SK-N-SH (cell line): ENCODE measurements at regions not wholly inside any gene's neighbourhood (a gene's known extent, or its start where the extent isn't known, plus 50 kb on each side); places are given as distances from the start of the nearest gene placed in this dataset.
"Not testable (repeated sequence)": the region's sequence is repeated elsewhere in the genome, so short reads cannot be mapped to it uniquely, and the experiment has no call there.

Source experiments
- CTCF ChIA-PET: fragments of 300-600, 350-600 bp; formaldehyde crosslinking; extraction: SDS; loops from one replicate; lab custom pipeline; 2021; lab: Yijun Ruan, JAX
- POLR2A ChIA-PET: fragments of 350-600 bp; sonication (Branson Sonifier 250); formaldehyde crosslinking; extraction: SDS; loops from one replicate; lab custom pipeline; 2020; ENCODE audit warnings: antibody characterized with exemption, inconsistent platforms; lab: Yijun Ruan, JAX
- DNase-seq: peaks from one replicate; pipeline ENCODE4 v3.0.0; 2012
- H2AFZ ChIP-seq: fragments of 200-600 bp; sonication (generic); 2 replicates; pipeline ENCODE4 v1.8.1; 2016; ENCODE audit warnings: antibody characterized with exemption, mild to moderate bottlenecking, low read depth
- H3F3A ChIP-seq: fragments of 200-600 bp; sonication (generic); replicated peaks from 2 replicates; pipeline ENCODE3; 2016; ENCODE audit warnings: antibody characterized with exemption, mild to moderate bottlenecking; ENCODE audit not compliant: insufficient read depth
- H3K27ac ChIP-seq, 2 experiments: fragments of 200-500 bp in 1 of 2; fragments of 200-600 bp in 1 of 2; sonication (Bioruptor generic) in 1 of 2; sonication (generic), shearing (Covaris generic) in 1 of 2; 2 replicates each; pipeline versions ENCODE4 v1.5.1 to v1.6.1; 2014 to 2016; ENCODE audit warnings: low read depth in 2 of 2, inconsistent platforms in 1 of 2, low read length in 1 of 2, mild to moderate bottlenecking in 1 of 2, mixed read lengths in 1 of 2
- H3K27me3 ChIP-seq: fragments of 200-600 bp; sonication (generic), shearing (Covaris generic); 2 replicates; pipeline ENCODE4 v1.6.1; 2016; ENCODE audit warnings: mixed run types; ENCODE audit not compliant: insufficient read depth
- H3K36me3 ChIP-seq, 2 experiments: fragments of 200-500 bp in 1 of 2; fragments of 200-600 bp in 1 of 2; sonication (Bioruptor generic) in 1 of 2; sonication (generic) in 1 of 2; replicated peaks in 1 of 2; 2 replicates each; pipeline versions ENCODE3 to v1.5.1; 2014 to 2016; ENCODE audit warnings: low read length in 1 of 2, mild to moderate bottlenecking in 1 of 2; ENCODE audit not compliant: insufficient read depth in 2 of 2, control insufficient read depth in 1 of 2
- H3K4me1 ChIP-seq, 2 experiments: fragments of 200-500 bp in 1 of 2; fragments of 200-600 bp in 1 of 2; sonication (Bioruptor generic) in 1 of 2; sonication (generic), shearing (Covaris generic) in 1 of 2; 2 replicates each; pipeline versions ENCODE4 v1.5.1 to v1.6.1; 2014 to 2016; ENCODE audit warnings: low read depth in 1 of 2, low read length in 1 of 2, mixed run types in 1 of 2; ENCODE audit not compliant: insufficient read depth in 2 of 2, control insufficient read depth in 1 of 2
- H3K4me2 ChIP-seq: fragments of 200-600 bp; sonication (generic), shearing (Covaris generic); 2 replicates; pipeline ENCODE4 v1.6.1; 2017; ENCODE audit warnings: mixed run types
- H3K4me3 ChIP-seq, 2 experiments: fragments of 200-500 bp in 1 of 2; fragments of 200-600 bp in 1 of 2; sonication (Bioruptor generic) in 1 of 2; sonication (generic), shearing (Covaris generic) in 1 of 2; 2 replicates each; pipeline versions ENCODE4 v1.5.1 to v1.8.1; 2014 to 2016; ENCODE audit warnings: low read depth in 2 of 2, inconsistent platforms in 1 of 2, low read length in 1 of 2, mild to moderate bottlenecking in 1 of 2, mixed read lengths in 1 of 2, moderate library complexity in 1 of 2
- H3K79me2 ChIP-seq: fragments of 200-600 bp; sonication (generic); 2 replicates; pipeline ENCODE4 v1.8.1; 2017; ENCODE audit warnings: mild to moderate bottlenecking; ENCODE audit not compliant: insufficient read depth
- H3K9ac ChIP-seq: fragments of 200-600 bp; sonication (generic); 2 replicates; pipeline ENCODE4 v1.6.1; 2017; ENCODE audit warnings: mixed run types
- H3K9me2 ChIP-seq: fragments of 200-600 bp; sonication (generic); 2 replicates; pipeline ENCODE4 v1.6.1; 2017; ENCODE audit warnings: mixed run types
- H3K9me3 ChIP-seq: fragments of 200-600 bp; sonication (generic); 2 replicates; pipeline ENCODE4 v1.6.1; 2017; ENCODE audit warnings: mixed run types, mild to moderate bottlenecking, moderate library complexity
- H4K20me1 ChIP-seq: fragments of 200-600 bp; sonication (generic); 2 replicates; pipeline ENCODE4 v1.6.1; 2017; ENCODE audit warnings: mild to moderate bottlenecking, mixed run types; ENCODE audit not compliant: insufficient read depth
- EP300 ChIP-seq, 2 experiments: IDR thresholded peaks; 2 replicates each; pipeline versions ENCODE4 v1.4.0 to v1.6.1; 2012; ENCODE audit warnings: borderline replicate concordance in 1 of 2, low read depth in 1 of 2, low read length in 1 of 2
- EZH2phosphoT487 ChIP-seq: fragments of 200-600 bp; sonication (generic); IDR thresholded peaks from 2 replicates; pipeline ENCODE4 v1.6.1; 2017; ENCODE audit warnings: low read depth, mixed run types, mild to moderate bottlenecking, antibody characterized with exemption, moderate library complexity, borderline replicate concordance
- FOXJ3 ChIP-seq: sonication (generic); formaldehyde crosslinking; IDR thresholded peaks from 2 replicates; pipeline ENCODE4 v1.5.1; 2020; ENCODE audit warnings: mild to moderate bottlenecking, missing genetic modification reagents
- GATA2 ChIP-seq: sonication (generic); formaldehyde crosslinking; IDR thresholded peaks from 2 replicates; pipeline ENCODE4 v1.5.0; 2020; ENCODE audit warnings: mild to moderate bottlenecking, missing genetic modification reagents
- JUND ChIP-seq: IDR thresholded peaks from 2 replicates; pipeline ENCODE4 v1.4.0; 2012
- MAX ChIP-seq: IDR thresholded peaks from 2 replicates; pipeline ENCODE4 v1.4.0; 2012; ENCODE audit warnings: low read depth
- MEF2A ChIP-seq: IDR thresholded peaks from 2 replicates; pipeline ENCODE4 v1.4.0; 2012; ENCODE audit warnings: low read depth, borderline replicate concordance
- NFIC ChIP-seq: IDR thresholded peaks from 2 replicates; pipeline ENCODE4 v1.4.0; 2012; ENCODE audit warnings: borderline replicate concordance
- RAD21 ChIP-seq: IDR thresholded peaks from 2 replicates; pipeline ENCODE4 v1.6.1; 2012; ENCODE audit warnings: mild to moderate bottlenecking, low read length
- REST ChIP-seq: IDR thresholded peaks from 2 replicates; pipeline ENCODE4 v1.6.1; 2012; ENCODE audit warnings: mild to moderate bottlenecking, low read depth, low read length, moderate library complexity
- TCF12 ChIP-seq: IDR thresholded peaks from 2 replicates; pipeline ENCODE4 v1.4.0; 2012
- TEAD4 ChIP-seq: IDR thresholded peaks from 2 replicates; pipeline ENCODE4 v1.4.0; 2012; ENCODE audit warnings: mild to moderate bottlenecking, borderline replicate concordance; ENCODE audit not compliant: insufficient read depth
- USF2 ChIP-seq: fragments of 150-350 bp; IDR thresholded peaks from 2 replicates; pipeline ENCODE4 v1.6.1; 2017; ENCODE audit warnings: antibody characterized with exemption, low read length, low read depth, borderline replicate concordance
- WGBS: methylation state at CpG from one replicate; pipeline ENCODE4 v1.1.6; 2017; ENCODE audit warnings: low lambda C conversion rate; 5-methylcytosine and 5-hydroxymethylcytosine counted together

- no peak for TF ChIP-seq EP300 (IDR thresholded peaks at IDR 0.05; ENCODE audit: borderline replicate concordance in 1 of 2, low read depth in 1 of 2, low read length in 1 of 2)
- no peak for TF ChIP-seq JUND
- no peak for TF ChIP-seq TEAD4
- TF ChIP-seq RAD21, result no peak
- no peak for TF ChIP-seq NFIC
- TF ChIP-seq FOXJ3 (CRISPR knock-in tag), result no peak
- TF ChIP-seq GATA2 (CRISPR knock-in tag), result no peak
- no peak for TF ChIP-seq MAX
- TF ChIP-seq TCF12, result no peak
Measured at GRCh38 chr12:131437706-131438492, 273.0 kb upstream of the SFSWAP start (continued).

GRCh38 chr12:131438493-131438835 is 272.4 kb upstream of the SFSWAP start:
- H3K79me2 ChIP-seq, DNase-seq, H3K4me3 ChIP-seq, H3K9ac ChIP-seq, H3K9me3 ChIP-seq, H3K27me3 ChIP-seq, POLR2A ChIA-PET, H3K36me3 ChIP-seq, H3F3A ChIP-seq, H2AFZ ChIP-seq, H3K4me2 ChIP-seq, H3K9me2 ChIP-seq, H3K27ac ChIP-seq, H4K20me1 ChIP-seq: not testable (repeated sequence)
- H3K4me1 ChIP-seq, result peaks cover 0 to 21% of the 10 kb centered on the region in 2 experiments; a peak in 1 of 4 replicates
- CTCF ChIA-PET, result interaction anchor here (1.3 to 2.4 kb wide), 5 partner anchors 16 to 522 kb away, joined by 4 to 11 read pairs (median 6); no protein-coding TSS in a partner anchor
- WGBS, result 41% methylated on average over 2 of the region's 3 CpGs

GRCh38 chr12:131438881-131439280 is 272.0 kb upstream of the SFSWAP start:
- Histone ChIP-seq H4K20me1 (no peaks in the 10 kb centered on the region), H3K36me3 (no peaks in the 10 kb centered on the region), H3F3A (no peaks in the 10 kb centered on the region), H3K9me3 (no peaks in the 10 kb centered on the region), H3K4me3 (no peak overlapping the region), H3K9ac (no peak overlapping the region), H3K79me2 (no peaks in the 10 kb centered on the region), H3K9me2 (no peaks in the 10 kb centered on the region), H3K4me2 (no peak overlapping the region), H3K27ac (no peak overlapping the region), H3K4me1 (peaks cover 0 to 21% of the 10 kb centered on the region in 2 experiments; a peak in 1 of 4 replicates), H2AFZ (no peak overlapping the region), H3K27me3 (no peaks in the 10 kb centered on the region)
- ChIA-PET CTCF (interaction anchor here (1.3 to 2.4 kb wide), 5 partner anchors 15 to 523 kb away, joined by 4 to 11 read pairs (median 6); no protein-coding TSS in a partner anchor), POLR2A (no interaction called here)
- WGBS, result 48% methylated on average over 13 of the region's 14 CpGs
- DNase-seq, result no peak
- TF ChIP-seq REST (no peak), EZH2phosphoT487 (no peak), USF2 (no peak), MEF2A (no peak)

- H3F3A ChIP-seq, H3K9ac ChIP-seq, H3K4me2 ChIP-seq, H3K9me3 ChIP-seq, POLR2A ChIA-PET, H3K79me2 ChIP-seq, H4K20me1 ChIP-seq, H2AFZ ChIP-seq, H3K4me3 ChIP-seq, DNase-seq, H3K27me3 ChIP-seq, CTCF ChIA-PET, H3K27ac ChIP-seq, H3K9me2 ChIP-seq, H3K36me3 ChIP-seq: not testable (repeated sequence)
- peaks cover 0 to 21% of the 10 kb centered on the region in 2 experiments; a peak in 1 of 4 replicates for H3K4me1 ChIP-seq
- no CpG with 5 or more reads among the region's 8 CpGs for WGBS
Measured at GRCh38 chr12:131439752-131440151, 271.1 kb upstream of the SFSWAP start.
